ENCODE measurements at regions not wholly inside any gene's neighbourhood (a gene's known extent, or its start where the extent isn't known, plus 50 kb on each side); places are given as distances from the start of the nearest gene placed in this dataset.

GRCh38 chr18:42459873-42460272, 504.8 kb downstream of the PIK3C3 start:
- no peaks in the 10 kb centered on the region for H3K79me2 ChIP-seq (ENCODE audit: control insufficient read depth, insufficient read depth, low read length)
- intact Hi-C loops (cut with micrococcal nuclease) = no loop called here
- no peaks in the 10 kb centered on the region for H3K9me1 ChIP-seq (replicated peaks; ENCODE audit: control insufficient read depth, extremely low read depth, insufficient read depth, low read length)
- H3K27me3 ChIP-seq (ENCODE audit: control insufficient read depth in 2 of 2, insufficient read depth in 2 of 2, low read length in 2 of 2) = no peaks in the 10 kb centered on the region
- BruUV-seq (replicated peaks) = no TSS peak
- POLR2A ChIA-PET = no interaction called here
- no peak overlapping the region for H2AFZ ChIP-seq (ENCODE audit: low read depth, low read length)
- dilution Hi-C loops (cut with MboI; ENCODE audit: extremely low pct_ligation_motif_present, low sequenced_read_pairs) = no loop called here
- CTCF ChIA-PET = no interaction called here
- H3K4me2 ChIP-seq (ENCODE audit: insufficient read depth, low read length) = no peak overlapping the region
- H4K20me1 ChIP-seq (replicated peaks; ENCODE audit: control insufficient read depth, extremely low read depth, insufficient read depth, low read length) = no peaks in the 10 kb centered on the region
- no peaks in the 10 kb centered on the region for H3K9me3 ChIP-seq (replicated peaks; ENCODE audit: control insufficient read depth, insufficient read depth, low read length)
- no peak overlapping the region for H3K4me3 ChIP-seq (replicated peaks in 1 of 3; ENCODE audit: insufficient read depth in 1 of 3, low read depth in 1 of 3, low read length in 3 of 3)
- DNase-seq (ENCODE audit: low read depth, low spot score) (no peak), FAIRE-seq (no peak)
- no peak overlapping the region for H3K9ac ChIP-seq (replicated peaks; ENCODE audit: extremely low read depth, insufficient read depth, low read length)
- no peak overlapping the region for H3K27ac ChIP-seq (ENCODE audit: insufficient read depth, low read depth, low read length)
- H3K36me3 ChIP-seq (ENCODE audit: control insufficient read depth in 2 of 2, extremely low read depth in 1 of 2, insufficient read depth in 2 of 2, low read length in 2 of 2) = no peaks in the 10 kb centered on the region
- no peaks in the 10 kb centered on the region for H3K4me1 ChIP-seq (ENCODE audit: control insufficient read depth, extremely low read depth, insufficient read depth, low read length)
- TF ChIP-seq JUN (IDR thresholded peaks at IDR 0.05; ENCODE audit: borderline replicate concordance, insufficient read depth, insufficient read length, low read depth) (no peak), EZH2 (IDR thresholded peaks at IDR 0.05; ENCODE audit: borderline replicate concordance, low read depth, low read length, severe bottlenecking) (no peak), FOS (IDR thresholded peaks at IDR 0.05; ENCODE audit: borderline replicate concordance, insufficient read depth, low read length) (no peak), MYC (IDR thresholded peaks at IDR 0.05; ENCODE audit: low read depth, low read length) (no peak), POLR2A (IDR thresholded peaks at IDR 0.05; ENCODE audit: low read depth, low read length) (no peak), POLR2AphosphoS5 (IDR thresholded peaks at IDR 0.05; ENCODE audit: insufficient read depth, low read depth, low read length) (no peak), GATA2 (IDR thresholded peaks at IDR 0.05; ENCODE audit: insufficient read depth, insufficient read length, low read depth, low read length) (no peak), MAX (IDR thresholded peaks at IDR 0.05; ENCODE audit: insufficient read depth, insufficient read length) (no peak)
- TF ChIP-seq, protein P1, sequence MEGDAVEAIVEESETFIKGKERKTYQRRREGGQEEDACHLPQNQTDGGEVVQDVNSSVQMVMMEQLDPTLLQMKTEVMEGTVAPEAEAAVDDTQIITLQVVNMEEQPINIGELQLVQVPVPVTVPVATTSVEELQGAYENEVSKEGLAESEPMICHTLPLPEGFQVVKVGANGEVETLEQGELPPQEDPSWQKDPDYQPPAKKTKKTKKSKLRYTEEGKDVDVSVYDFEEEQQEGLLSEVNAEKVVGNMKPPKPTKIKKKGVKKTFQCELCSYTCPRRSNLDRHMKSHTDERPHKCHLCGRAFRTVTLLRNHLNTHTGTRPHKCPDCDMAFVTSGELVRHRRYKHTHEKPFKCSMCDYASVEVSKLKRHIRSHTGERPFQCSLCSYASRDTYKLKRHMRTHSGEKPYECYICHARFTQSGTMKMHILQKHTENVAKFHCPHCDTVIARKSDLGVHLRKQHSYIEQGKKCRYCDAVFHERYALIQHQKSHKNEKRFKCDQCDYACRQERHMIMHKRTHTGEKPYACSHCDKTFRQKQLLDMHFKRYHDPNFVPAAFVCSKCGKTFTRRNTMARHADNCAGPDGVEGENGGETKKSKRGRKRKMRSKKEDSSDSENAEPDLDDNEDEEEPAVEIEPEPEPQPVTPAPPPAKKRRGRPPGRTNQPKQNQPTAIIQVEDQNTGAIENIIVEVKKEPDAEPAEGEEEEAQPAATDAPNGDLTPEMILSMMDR (IDR thresholded peaks at IDR 0.05; ENCODE audit: extremely low read depth in 1 of 2, insufficient read depth in 1 of 2, low read depth in 1 of 2, low read length in 2 of 2) = no peak

All from endothelial cell of umbilical vein (primary cell).